HG02970 (cell line): ENCODE measurements at regions not wholly inside any gene's neighbourhood (a gene's known extent, or its start where the extent isn't known, plus 50 kb on each side); places are given as distances from the start of the nearest gene placed in this dataset.
"Not testable (repeated sequence)": the region's sequence is repeated elsewhere in the genome, so short reads cannot be mapped to it uniquely, and the experiment has no call there.

ENCODE experiments used
- ATAC-seq: cut with Tn5 transposase; IDR thresholded peaks from one replicate; pipeline ENCODE4 v1.9.1; 2021; ENCODE audit warnings: mild to moderate bottlenecking, moderate library complexity, moderate number of reproducible peaks; ENCODE audit not compliant: unreplicated experiment, low FRiP score

- no peak for ATAC-seq
Measured at GRCh38 chrX:115960440-115961084, 210.0 kb upstream of the AGTR2 start.

GRCh38 chrX:115966920-115967319 is 203.6 kb upstream of the AGTR2 start:
- ATAC-seq: no peak

- no peak for ATAC-seq
Measured at GRCh38 chrX:115968436-115969252, 201.9 kb upstream of the AGTR2 start.

GRCh38 chrX:115970718-115971117 is 199.8 kb upstream of the AGTR2 start:
- ATAC-seq: no peak

DNA sequence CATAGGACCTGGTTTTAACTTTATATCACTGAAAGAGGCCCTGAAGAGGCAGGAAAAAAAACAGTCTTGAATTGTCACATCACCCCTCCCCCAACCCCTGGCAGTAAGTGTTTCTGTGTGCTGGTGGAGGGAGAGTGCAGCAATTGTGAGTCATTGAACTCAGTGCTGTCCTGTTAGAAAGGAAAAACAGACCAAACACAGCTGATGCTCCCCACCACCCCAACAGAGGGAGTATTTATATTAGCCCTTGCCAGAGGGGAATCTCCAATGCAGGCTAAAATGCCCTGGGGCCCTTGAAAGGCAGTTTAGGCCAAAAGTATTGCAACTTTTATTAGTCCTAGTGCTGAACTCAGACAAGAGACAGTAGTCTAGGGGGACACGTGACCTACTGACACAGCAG is 197.8 kb upstream of the AGTR2 start:
- no peak for ATAC-seq

- ATAC-seq: no peak
Measured at GRCh38 chrX:115978068-115978467, 192.5 kb upstream of the AGTR2 start.

- not testable (repeated sequence) for ATAC-seq
Measured at GRCh38 chrX:115983148-115983547, 187.4 kb upstream of the AGTR2 start.

GRCh38 chrX:115987464-115987863 is 183.1 kb upstream of the AGTR2 start:
- not testable (repeated sequence) for ATAC-seq

DNA sequence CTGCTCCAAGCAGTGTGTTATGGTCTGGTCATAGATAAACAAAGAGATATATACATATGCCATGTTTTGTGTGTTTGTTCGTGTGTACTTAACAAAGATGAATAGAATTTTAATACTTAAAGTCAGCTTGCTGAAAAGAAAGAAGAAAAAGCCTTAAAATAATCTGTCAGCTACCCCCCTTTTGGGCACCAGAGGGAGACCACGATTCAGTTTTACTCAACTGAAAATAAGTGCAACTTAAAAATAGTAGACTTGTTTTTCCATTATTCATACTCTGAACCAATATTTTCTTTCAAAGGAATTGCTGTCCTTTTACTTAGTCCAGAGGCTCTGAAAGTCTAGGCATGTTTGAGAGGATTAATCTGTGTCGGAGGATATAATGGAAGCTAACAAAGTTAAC is 181.7 kb upstream of the AGTR2 start:
- ATAC-seq: no peak

GRCh38 chrX:115989686-115990085 is 180.9 kb upstream of the AGTR2 start:
- no peak for ATAC-seq

DNA sequence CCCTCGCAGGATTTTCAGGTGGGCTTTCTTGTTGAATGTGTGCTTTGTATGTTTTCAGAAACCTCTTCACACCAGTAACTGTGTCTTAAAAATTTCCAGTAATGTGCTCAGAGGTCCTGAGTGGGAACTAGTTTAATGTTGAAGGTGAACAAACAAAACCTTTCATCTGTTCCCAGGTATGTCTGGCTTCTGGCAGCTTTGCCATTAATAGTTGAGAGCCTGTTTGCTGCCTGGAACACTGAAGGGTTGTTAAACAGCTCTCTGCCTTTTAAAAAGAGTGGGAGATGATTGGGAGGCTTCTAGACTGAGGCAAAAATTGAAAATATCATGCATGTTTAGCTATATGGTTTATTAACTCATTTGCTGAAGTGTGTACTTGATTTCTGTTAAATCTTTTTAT is 161.2 kb upstream of the AGTR2 start:
- no peak for ATAC-seq

DNA sequence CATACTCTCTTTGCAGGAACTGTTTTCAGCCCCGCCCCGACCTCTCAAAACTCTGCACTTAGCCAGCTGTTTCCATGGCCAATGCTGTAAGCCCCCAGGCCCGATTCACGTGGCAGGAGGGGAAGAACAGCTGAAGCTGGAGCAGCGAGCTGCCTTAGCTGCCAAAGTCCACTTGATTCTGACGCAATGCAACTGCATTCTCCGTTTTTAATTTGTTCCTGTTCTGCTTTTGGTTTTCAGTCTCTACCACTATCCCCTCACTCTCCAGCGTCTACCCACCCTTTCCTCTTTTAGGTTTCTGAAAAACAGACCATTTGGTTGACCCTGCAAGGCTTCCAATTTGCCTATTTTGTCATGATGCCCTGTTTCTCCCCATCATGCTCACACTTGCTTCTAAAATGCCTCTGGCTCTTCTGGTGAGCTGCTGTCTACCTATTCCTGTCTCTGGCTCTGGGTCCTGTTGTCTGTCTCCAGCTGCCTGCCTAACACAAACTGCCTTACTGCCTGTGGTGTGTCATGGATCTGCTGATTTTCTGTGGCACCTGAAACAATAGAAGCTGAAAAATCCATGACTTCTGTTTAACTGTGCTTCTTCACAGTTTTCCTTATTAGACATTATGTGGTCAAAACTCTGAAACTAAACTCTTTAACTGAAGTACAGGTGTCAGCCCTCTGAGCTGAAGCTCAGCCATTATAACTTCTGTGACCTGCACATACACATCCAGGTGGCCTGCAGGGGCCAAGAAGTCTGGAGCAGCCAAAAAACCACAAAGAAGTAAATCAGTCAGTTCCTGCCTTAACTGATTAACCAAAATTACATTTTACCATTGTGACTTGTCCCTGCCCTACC is 160.5 kb upstream of the AGTR2 start:
- ATAC-seq: peak; percentile 90

- ATAC-seq: no peak
Measured at GRCh38 chrX:116010939-116011338, 159.6 kb upstream of the AGTR2 start.

- no peak for ATAC-seq
Measured at GRCh38 chrX:116031331-116031730, 139.2 kb upstream of the AGTR2 start.
